OCI-LY7 (cell line): ENCODE measurements at regions not wholly inside any gene's neighbourhood (a gene's known extent, or its start where the extent isn't known, plus 50 kb on each side); places are given as distances from the start of the nearest gene placed in this dataset.

Source experiments
- BruUV-seq: library from RNA; stranded (reverse); fragments of 400-500 nt; replicated peaks from 2 replicates; lab custom pipeline; 2021; lab: Mats Ljungman, UMichigan
- CTCF ChIA-PET: fragments of 300-600 bp; sonication (Branson Sonifier 250); formaldehyde crosslinking; loops from one replicate; lab custom pipeline; 2022; ENCODE audit warnings: antibody characterized with exemption; ENCODE audit not compliant: unreplicated experiment; lab: Charles Lee
- POLR2A ChIA-PET: fragments of 300-600 bp; sonication (Branson Sonifier 250); formaldehyde crosslinking; loops from one replicate; lab custom pipeline; 2022; ENCODE audit warnings: antibody characterized with exemption; lab: Charles Lee
- DNase-seq: peaks from one replicate; pipeline ENCODE4 v3.0.0-alpha.2; 2015; ENCODE audit warnings: low spot score
- H2AFZ ChIP-seq: fragments of 200-600 bp; sonication (generic), shearing (Covaris generic); 2 replicates; pipeline ENCODE4 v1.6.1; 2014; ENCODE audit warnings: mild to moderate bottlenecking, antibody characterized with exemption, low read length, moderate library complexity
- H3K27ac ChIP-seq: fragments of 200-600 bp; sonication (generic); 2 replicates; pipeline ENCODE4 v1.5.1; 2014; ENCODE audit warnings: mixed run types, low read depth, mild to moderate bottlenecking, moderate library complexity, low read length, inconsistent platforms; ENCODE audit not compliant: poor library complexity, severe bottlenecking
- H3K36me3 ChIP-seq: fragments of 200-600 bp; sonication (generic); 2 replicates; pipeline ENCODE4 v1.6.1; 2014; ENCODE audit warnings: mild to moderate bottlenecking, antibody characterized with exemption, low read length, moderate library complexity, mixed read lengths; ENCODE audit not compliant: insufficient read depth
- H3K4me1 ChIP-seq: fragments of 200-600 bp; sonication (generic); 2 replicates; pipeline ENCODE4 v1.5.1; 2014; ENCODE audit warnings: mild to moderate bottlenecking, low read length; ENCODE audit not compliant: insufficient read depth, poor library complexity, severe bottlenecking
- H3K4me2 ChIP-seq: fragments of 200-600 bp; sonication (generic); 2 replicates; pipeline ENCODE4 v1.6.1; 2014; ENCODE audit warnings: mild to moderate bottlenecking, low read length
- H3K4me3 ChIP-seq: fragments of 200-600 bp; sonication (generic); 2 replicates; pipeline ENCODE4 v1.5.1; 2014; ENCODE audit warnings: mild to moderate bottlenecking, low read depth, low read length; ENCODE audit not compliant: poor library complexity, severe bottlenecking
- H3K79me2 ChIP-seq: fragments of 200-600 bp; sonication (generic); 2 replicates; pipeline ENCODE4 v1.6.1; 2016; ENCODE audit warnings: low read depth, mild to moderate bottlenecking, low read length, moderate library complexity, mixed read lengths; ENCODE audit not compliant: insufficient read depth
- H3K9me2 ChIP-seq: fragments of 200-600 bp; sonication (generic); 2 replicates; pipeline ENCODE4 v1.6.1; 2016; ENCODE audit warnings: mild to moderate bottlenecking, low read length, mixed read lengths; ENCODE audit not compliant: insufficient read depth
- H3K9me3 ChIP-seq: fragments of 200-600 bp; sonication (generic); 2 replicates; pipeline ENCODE4 v1.6.1; 2014; ENCODE audit warnings: mild to moderate bottlenecking, mixed run types, low read length, mixed read lengths
- H4K20me1 ChIP-seq: fragments of 200-600 bp; sonication (generic); 2 replicates; pipeline ENCODE4 v1.6.1; 2014; ENCODE audit warnings: mild to moderate bottlenecking, antibody characterized with exemption, low read length, moderate library complexity, mixed read lengths; ENCODE audit not compliant: insufficient read depth
- EZH2phosphoT487 ChIP-seq: fragments of 200-600 bp; sonication (generic); IDR thresholded peaks from 2 replicates; pipeline ENCODE4 v1.6.1; 2018; ENCODE audit warnings: low read depth, borderline replicate concordance, mild to moderate bottlenecking, mixed run types, antibody characterized with exemption, low read length, moderate library complexity, mixed read lengths
- intact Hi-C: fragments of 100-400 bp; cut with micrococcal nuclease; formaldehyde crosslinking; loops from one replicate; pipeline ENCODE4 v1.10.0; 2022; ENCODE audit not compliant: unreplicated experiment
- TF ChIP-seq, protein P1 (sequence below): fragments of 200-600 bp; sonication (generic); conservative IDR thresholded peaks from 2 replicates; pipeline ENCODE4 v1.5.1; 2014; ENCODE audit warnings: mild to moderate bottlenecking, antibody characterized with exemption, low read length, moderate library complexity, mixed read lengths

- Histone ChIP-seq H3K36me3 (no peaks in the 10 kb centered on the region), H3K4me3 (no peak overlapping the region), H3K27ac (no peak overlapping the region), H4K20me1 (no peaks in the 10 kb centered on the region), H3K9me2 (no peaks in the 10 kb centered on the region), H3K4me2 (no peak overlapping the region), H3K9me3 (no peaks in the 10 kb centered on the region), H3K4me1 (no peaks in the 10 kb centered on the region), H3K79me2 (no peaks in the 10 kb centered on the region), H2AFZ (no peak overlapping the region)
- no peak for DNase-seq
- TF ChIP-seq EZH2phosphoT487, result no peak
- TF ChIP-seq, protein P1, sequence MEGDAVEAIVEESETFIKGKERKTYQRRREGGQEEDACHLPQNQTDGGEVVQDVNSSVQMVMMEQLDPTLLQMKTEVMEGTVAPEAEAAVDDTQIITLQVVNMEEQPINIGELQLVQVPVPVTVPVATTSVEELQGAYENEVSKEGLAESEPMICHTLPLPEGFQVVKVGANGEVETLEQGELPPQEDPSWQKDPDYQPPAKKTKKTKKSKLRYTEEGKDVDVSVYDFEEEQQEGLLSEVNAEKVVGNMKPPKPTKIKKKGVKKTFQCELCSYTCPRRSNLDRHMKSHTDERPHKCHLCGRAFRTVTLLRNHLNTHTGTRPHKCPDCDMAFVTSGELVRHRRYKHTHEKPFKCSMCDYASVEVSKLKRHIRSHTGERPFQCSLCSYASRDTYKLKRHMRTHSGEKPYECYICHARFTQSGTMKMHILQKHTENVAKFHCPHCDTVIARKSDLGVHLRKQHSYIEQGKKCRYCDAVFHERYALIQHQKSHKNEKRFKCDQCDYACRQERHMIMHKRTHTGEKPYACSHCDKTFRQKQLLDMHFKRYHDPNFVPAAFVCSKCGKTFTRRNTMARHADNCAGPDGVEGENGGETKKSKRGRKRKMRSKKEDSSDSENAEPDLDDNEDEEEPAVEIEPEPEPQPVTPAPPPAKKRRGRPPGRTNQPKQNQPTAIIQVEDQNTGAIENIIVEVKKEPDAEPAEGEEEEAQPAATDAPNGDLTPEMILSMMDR, result no peak
- no TSS peak for BruUV-seq
- intact Hi-C loops, result no loop called here
- ChIA-PET POLR2A (no interaction called here), CTCF (no interaction called here)
Measured at GRCh38 chr1:30512914-30513265, 210.5 kb downstream of the MATN1 start.

GRCh38 chr1:30511991-30512913, 211.1 kb downstream of the MATN1 start:
- intact Hi-C loops, result no loop called here
- Histone ChIP-seq H3K9me3 (no peaks in the 10 kb centered on the region), H3K4me2 (no peak overlapping the region), H2AFZ (no peak overlapping the region), H3K4me3 (no peak overlapping the region), H3K4me1 (no peaks in the 10 kb centered on the region), H3K27ac (no peak overlapping the region), H3K79me2 (no peaks in the 10 kb centered on the region), H4K20me1 (no peaks in the 10 kb centered on the region), H3K36me3 (no peaks in the 10 kb centered on the region), H3K9me2 (no peaks in the 10 kb centered on the region)
- DNase-seq, result no peak
- no TSS peak for BruUV-seq
- POLR2A ChIA-PET, result no interaction called here
- TF ChIP-seq EZH2phosphoT487, result no peak
- TF ChIP-seq, protein P1, result no peak
- CTCF ChIA-PET, result no interaction called here

GRCh38 chr1:30511563-30511962, 211.8 kb downstream of the MATN1 start:
- H3K4me1 ChIP-seq, result no peaks in the 10 kb centered on the region
- no peaks in the 10 kb centered on the region for H3K36me3 ChIP-seq
- no peak overlapping the region for H2AFZ ChIP-seq
- intact Hi-C loops, result no loop called here
- H3K4me3 ChIP-seq, result no peak overlapping the region
- H3K9me2 ChIP-seq, result no peaks in the 10 kb centered on the region
- no TSS peak for BruUV-seq
- no peaks in the 10 kb centered on the region for H4K20me1 ChIP-seq
- POLR2A ChIA-PET, result no interaction called here
- no peaks in the 10 kb centered on the region for H3K9me3 ChIP-seq
- CTCF ChIA-PET, result no interaction called here
- no peak for DNase-seq
- H3K4me2 ChIP-seq, result no peak overlapping the region
- no peaks in the 10 kb centered on the region for H3K79me2 ChIP-seq
- TF ChIP-seq, protein P1, result no peak
- TF ChIP-seq EZH2phosphoT487, result no peak
- no peak overlapping the region for H3K27ac ChIP-seq
